H7 (cell line): ENCODE measurements at regions not wholly inside any gene's neighbourhood (a gene's known extent, or its start where the extent isn't known, plus 50 kb on each side); places are given as distances from the start of the nearest gene placed in this dataset.
"Not testable (repeated sequence)": the region's sequence is repeated elsewhere in the genome, so short reads cannot be mapped to it uniquely, and the experiment has no call there.

Experiments
- DNase-seq: peaks from one replicate; pipeline ENCODE4 v3.0.0; 2012
- H3K27me3 ChIP-seq: 2 replicates; pipeline ENCODE4 v1.6.0; 2011; ENCODE audit warnings: mild to moderate bottlenecking, low read length; ENCODE audit not compliant: control insufficient read depth, insufficient read depth
- H3K36me3 ChIP-seq: replicated peaks from 2 replicates; pipeline ENCODE4 v1.5.1; 2011; ENCODE audit warnings: low read length; ENCODE audit not compliant: control insufficient read depth, insufficient read depth
- H3K4me3 ChIP-seq: 2 replicates; pipeline ENCODE4 v1.5.1; 2011; ENCODE audit warnings: low read depth, mild to moderate bottlenecking, control low read depth, low read length, moderate library complexity; ENCODE audit not compliant: insufficient read depth

DNA sequence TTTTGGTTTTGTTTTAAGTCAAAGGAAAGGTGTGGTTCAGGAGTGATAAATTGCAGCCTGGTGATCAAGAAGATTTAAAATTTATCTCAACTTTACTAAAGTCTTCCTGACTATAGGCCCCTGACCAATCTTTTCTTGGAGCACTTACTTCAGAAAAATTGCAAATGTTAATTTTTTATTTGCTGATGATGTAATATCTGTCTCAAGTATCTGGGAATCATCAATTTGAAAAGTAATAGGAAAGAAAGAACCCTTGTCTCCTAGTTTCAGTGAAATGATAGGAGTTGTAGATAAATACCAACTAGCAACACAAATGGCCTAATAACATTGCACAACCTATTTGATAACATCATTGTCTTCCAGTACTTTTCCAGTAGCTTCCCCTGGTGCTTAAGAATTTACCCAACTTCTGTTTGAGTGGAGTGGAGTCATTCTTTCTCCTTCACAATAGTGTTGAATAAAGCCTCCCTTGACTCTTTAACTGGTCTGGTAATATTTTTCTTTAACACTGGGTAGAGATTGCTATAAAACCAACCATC lies 648.3 kb upstream of the ADGRB3 start:
- Histone ChIP-seq H3K4me3 (no peak overlapping the region), H3K27me3 (no peaks in the 10 kb centered on the region), H3K36me3 (no peaks in the 10 kb centered on the region)
- DNase-seq = no peak

DNA sequence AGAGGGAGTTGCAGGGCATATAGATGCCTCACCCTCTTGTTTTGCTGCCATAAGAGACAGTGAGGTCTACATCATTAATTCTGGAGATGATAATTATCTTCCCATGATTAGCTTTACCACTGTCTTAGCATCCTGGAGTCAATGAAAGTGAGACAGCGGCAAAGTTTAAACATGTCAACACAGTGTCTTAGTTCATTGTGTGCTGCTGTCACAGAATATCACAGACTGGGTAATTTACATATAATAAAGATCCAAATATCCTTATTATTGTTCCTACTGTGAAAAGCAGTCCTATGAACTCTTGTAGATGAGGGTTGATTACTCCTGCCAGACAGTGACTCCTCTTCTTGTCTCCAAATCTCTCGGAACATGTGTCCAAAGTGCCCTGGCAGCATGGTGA lies 658.6 kb upstream of the ADGRB3 start:
- no peak for DNase-seq
- Histone ChIP-seq H3K27me3 (no peaks in the 10 kb centered on the region), H3K4me3 (no peak overlapping the region), H3K36me3 (no peaks in the 10 kb centered on the region)

DNA sequence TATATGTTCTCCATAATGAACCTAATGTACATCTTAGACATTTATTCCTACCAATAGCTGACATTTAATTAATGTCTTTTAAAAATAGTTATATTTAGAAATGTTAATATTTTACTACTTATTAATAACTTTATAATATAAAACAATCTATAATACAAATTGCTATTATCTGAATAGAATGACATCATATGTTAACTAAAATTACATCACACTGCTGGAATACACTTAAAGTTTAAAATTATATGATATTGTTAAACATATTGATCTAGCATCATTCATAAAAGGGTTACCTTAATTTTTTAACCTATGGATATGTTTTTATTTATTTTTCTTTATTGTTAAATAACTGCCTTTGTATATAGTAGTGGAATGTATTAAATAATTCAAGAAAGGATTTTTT lies 660.2 kb upstream of the ADGRB3 start:
- Histone ChIP-seq H3K36me3 (no peaks in the 10 kb centered on the region), H3K4me3 (no peak overlapping the region), H3K27me3 (no peaks in the 10 kb centered on the region)
- DNase-seq = no peak

DNA sequence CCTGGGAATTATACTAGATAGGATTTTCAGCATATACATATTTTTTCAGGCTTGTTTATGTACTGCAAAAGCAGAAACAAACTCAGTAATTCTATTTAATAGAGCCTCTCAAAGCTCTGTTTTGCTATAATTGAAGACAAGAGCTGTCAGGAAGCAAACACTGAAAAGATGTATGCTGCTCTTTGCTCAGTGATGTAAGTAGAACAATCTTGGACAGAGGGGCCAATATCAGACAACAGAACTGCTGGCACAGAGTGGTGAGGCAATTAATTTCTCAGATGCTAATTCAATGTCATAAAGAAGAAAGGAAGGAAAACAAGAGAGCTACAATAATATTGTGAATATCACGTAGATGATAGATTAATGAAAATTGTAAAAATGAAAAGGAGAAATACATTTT lies 663.3 kb upstream of the ADGRB3 start:
- Histone ChIP-seq H3K36me3 (no peaks in the 10 kb centered on the region), H3K27me3 (no peaks in the 10 kb centered on the region), H3K4me3 (no peak overlapping the region)
- no peak for DNase-seq

DNA sequence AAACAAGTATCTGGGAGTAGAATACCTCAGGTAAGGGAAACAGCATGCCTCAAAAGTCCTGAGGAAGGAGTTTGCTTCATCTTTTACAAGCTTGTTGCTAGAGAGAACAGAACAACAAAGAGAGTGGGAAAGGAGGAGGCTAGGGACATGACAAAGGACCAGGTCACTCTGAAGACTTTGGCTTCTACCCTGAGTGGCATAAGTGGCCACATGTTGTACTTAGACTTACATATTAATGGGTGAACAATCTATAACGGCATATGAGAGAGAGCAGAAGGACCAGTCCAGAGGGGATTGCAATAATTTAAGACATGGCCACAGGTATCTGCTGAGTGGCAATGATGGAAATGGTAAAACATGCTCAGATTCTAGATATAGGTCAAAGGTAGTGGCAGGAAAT lies 668.3 kb upstream of the ADGRB3 start:
- no peak for DNase-seq
- Histone ChIP-seq H3K4me3 (no peak overlapping the region), H3K27me3 (no peaks in the 10 kb centered on the region), H3K36me3 (no peaks in the 10 kb centered on the region)

DNA sequence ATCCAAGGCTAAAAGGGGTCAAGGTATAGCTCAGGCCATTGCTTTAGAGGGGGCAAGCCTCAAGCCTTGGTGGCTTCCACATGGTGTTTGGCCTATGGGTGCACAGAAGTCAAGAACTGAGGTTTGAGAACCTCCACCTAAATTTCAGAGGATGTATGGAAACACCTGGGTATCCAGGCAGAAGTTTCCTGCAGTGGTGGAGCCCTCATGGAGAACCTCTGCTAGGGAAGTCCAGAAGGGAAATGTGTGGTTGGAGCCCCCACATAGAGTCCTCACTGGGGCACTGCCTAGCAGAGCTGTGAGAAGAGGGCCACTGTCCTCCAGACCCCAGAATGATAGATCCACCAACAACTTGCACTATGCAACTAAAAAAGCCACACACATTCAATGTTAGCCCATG lies 678.7 kb upstream of the ADGRB3 start:
- H3K4me3 ChIP-seq = no peak overlapping the region
- H3K36me3 ChIP-seq = no peaks in the 10 kb centered on the region
- no peak for DNase-seq
- H3K27me3 ChIP-seq = no peaks in the 10 kb centered on the region

DNA sequence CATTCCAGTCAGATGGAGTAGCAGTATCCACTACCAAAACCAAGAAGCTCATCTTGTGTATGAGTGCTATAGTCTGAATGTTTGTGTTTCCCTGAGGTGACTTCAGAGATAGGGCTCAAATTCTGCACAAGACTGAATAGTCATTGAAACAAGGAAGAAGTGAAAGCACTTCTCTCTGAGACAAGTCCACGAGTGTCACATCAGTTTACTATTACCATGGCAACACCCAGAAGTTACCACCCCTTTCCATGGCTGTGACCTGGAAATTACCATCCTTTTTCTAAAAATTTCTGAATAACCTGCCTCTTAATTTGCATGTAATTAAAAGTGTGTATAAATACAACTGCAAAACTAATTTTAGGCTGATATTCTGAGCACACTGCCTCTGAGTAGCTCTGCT lies 682.1 kb upstream of the ADGRB3 start:
- DNase-seq = no peak
- H3K4me3 ChIP-seq = no peak overlapping the region
- no peaks in the 10 kb centered on the region for H3K36me3 ChIP-seq
- no peaks in the 10 kb centered on the region for H3K27me3 ChIP-seq

DNA sequence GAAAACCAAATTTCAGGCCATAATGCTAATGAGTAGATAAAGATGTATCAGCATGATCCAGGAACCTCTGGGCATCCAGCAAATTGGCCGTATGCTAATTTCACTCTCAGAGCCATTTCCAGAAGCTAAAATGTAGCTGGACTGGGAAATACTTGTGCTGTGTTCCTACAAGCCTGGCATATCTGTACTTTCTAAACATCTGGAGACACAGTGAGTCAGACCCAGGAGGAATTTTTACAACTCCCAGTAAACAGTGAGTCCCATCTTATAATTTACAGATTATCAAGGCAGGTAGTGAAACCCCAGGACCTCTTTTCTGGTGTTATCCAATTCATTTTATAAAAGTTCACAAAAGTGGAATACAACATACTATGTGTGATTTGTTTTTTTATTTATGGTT lies 683.0 kb upstream of the ADGRB3 start:
- no peaks in the 10 kb centered on the region for H3K27me3 ChIP-seq
- H3K4me3 ChIP-seq = no peak overlapping the region
- H3K36me3 ChIP-seq = no peaks in the 10 kb centered on the region
- DNase-seq = no peak

DNA sequence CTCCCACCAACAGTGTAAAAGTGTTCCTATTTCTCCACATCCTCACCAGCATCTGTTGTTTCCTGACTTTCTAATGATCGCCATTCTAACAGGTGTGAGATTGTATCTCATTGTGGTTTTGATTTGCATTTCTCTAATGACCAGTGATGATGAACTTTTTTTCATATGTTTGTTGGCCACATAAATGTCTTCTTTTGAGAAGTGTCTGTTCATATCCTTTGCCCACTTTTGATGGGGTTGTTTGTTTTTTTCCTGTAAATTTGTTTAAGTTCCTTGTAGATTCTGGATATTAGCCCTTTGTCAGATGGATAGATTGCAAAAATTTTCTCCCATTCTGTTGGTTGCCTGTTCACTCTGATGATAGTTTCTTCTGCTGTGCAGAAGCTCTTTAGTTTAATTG lies 687.3 kb upstream of the ADGRB3 start:
- DNase-seq, H3K4me3 ChIP-seq, H3K36me3 ChIP-seq, H3K27me3 ChIP-seq: not testable (repeated sequence)

DNA sequence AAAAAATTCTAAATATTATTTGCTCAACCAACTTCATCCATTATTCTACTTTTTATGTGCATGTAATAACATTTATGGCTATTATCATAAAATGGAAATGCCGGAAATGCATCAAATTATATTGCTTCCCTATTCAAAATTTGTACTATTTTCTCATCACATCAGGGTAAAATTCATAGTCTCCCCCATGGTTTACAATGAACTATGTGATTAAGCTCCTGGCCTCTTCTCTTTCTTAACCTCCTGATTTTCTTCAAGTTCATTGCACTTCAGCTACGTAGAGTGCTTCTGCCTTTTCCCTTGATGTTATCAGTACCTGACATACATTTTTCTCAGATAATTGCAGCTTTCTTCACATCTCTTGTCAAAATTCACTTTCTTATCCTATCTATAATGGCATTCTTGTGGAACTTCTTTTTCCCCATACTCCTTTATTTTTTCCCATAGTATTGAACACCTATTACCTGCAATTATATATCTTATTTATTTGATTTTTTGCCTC lies 699.1 kb upstream of the ADGRB3 start:
- no peak for DNase-seq
- Histone ChIP-seq H3K27me3 (no peaks in the 10 kb centered on the region), H3K36me3 (no peaks in the 10 kb centered on the region), H3K4me3 (no peak overlapping the region)

DNA sequence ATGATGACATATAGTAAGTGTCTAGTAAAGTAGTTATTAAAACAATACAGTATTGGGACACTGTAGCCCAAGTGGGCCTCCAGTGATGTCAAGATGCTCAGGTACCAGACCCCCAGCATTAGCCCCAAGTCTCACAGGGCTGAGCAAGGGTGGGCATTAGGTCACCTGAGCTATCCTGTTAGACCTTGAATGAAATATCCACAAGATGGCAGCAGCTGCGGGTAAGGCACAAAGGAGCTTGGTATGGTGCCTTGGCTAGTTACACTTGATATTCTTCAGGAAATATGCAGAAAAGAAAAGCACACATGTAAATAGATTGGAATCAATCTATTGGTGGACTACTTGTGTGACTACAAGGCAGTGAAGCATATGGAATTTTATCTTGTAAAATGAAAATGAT lies 701.8 kb upstream of the ADGRB3 start:
- Histone ChIP-seq H3K27me3 (no peaks in the 10 kb centered on the region), H3K36me3 (no peaks in the 10 kb centered on the region), H3K4me3 (no peak overlapping the region)
- DNase-seq = peak; percentile 4

DNA sequence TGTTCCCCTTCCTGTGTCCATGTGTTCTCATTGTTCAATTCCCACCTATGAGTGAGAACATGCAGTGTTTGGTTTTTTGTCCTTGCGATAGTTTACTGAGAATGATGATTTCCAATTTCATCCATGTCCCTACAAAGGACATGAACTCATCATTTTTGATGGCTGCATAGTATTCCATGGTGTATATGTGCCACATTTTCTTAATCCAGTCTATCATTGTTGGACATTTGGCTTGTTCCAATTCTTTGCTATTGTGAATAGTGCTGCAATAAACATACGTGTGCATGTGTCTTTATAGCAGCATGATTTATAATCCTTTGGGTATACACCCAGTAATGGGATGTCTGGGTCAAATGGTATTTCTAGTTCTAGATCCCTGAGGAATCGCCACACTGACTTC lies 712.5 kb upstream of the ADGRB3 start:
- DNase-seq, H3K36me3 ChIP-seq, H3K4me3 ChIP-seq, H3K27me3 ChIP-seq: not testable (repeated sequence)

DNA sequence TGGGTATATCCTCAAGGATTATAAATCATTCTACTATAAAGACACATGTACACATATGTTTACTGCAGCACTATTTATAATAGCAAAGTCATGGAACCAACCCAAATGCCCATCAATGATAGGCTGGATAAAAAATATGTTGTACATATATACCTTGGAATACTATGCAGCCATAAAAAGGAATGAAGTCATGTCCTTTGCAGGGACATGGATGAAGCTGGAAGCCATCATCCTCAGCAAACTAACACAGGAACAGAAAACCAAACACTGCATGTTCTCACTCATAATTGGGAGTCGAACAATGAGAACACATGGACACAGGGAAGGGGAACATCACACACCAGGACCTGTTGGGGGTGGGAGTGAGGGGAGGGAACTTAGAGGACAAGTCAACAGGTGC lies 715.0 kb upstream of the ADGRB3 start:
- H3K36me3 ChIP-seq, H3K4me3 ChIP-seq, DNase-seq: not testable (repeated sequence)

DNA sequence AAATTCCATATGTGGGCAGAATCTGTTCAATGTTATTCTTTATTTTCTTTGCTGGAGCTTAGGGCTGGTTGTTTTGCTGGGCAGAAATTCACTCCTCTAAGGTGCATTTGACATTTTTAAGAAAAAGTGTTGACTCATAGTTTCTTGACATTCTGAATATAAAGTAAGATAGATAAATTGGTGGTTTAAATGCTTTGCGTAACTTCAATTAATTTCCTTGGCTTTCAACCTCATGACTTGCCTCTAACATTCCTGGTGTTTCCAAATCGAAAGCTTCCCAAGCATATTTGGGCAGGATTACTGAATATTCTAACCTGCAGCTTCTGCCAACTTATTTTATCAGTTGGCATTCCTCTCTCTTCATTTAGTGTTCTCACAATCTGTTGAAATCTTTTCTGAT lies 718.7 kb upstream of the ADGRB3 start:
- Histone ChIP-seq H3K36me3 (no peaks in the 10 kb centered on the region), H3K27me3 (no peaks in the 10 kb centered on the region)
- no peak for DNase-seq

More for the DNA sequence above, 715.0 kb upstream of the ADGRB3 start:
- H3K27me3 ChIP-seq = not testable (repeated sequence)

DNA sequence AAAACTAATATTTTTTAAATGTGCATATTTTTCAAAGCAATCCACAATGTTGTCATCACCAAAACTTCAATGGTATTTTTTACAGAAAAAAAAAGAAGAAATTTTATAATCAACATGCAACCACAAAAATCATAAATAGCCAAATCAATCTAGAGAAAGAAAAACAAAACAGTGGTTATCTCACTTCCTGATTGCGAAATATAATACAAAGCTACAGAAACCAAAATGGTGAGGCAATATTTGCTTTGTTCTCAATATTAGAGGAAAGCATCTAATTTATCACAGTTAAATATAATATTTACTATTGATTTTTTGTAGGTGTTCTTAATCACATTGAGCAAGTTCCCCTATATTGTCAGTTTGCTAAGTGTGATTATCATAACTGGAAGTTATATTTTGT lies 720.7 kb upstream of the ADGRB3 start:
- no peak for DNase-seq
- no peaks in the 10 kb centered on the region for H3K36me3 ChIP-seq
- no peaks in the 10 kb centered on the region for H3K27me3 ChIP-seq
- H3K4me3 ChIP-seq = no peak overlapping the region

More for the DNA sequence above, 718.7 kb upstream of the ADGRB3 start:
- no peak overlapping the region for H3K4me3 ChIP-seq

DNA sequence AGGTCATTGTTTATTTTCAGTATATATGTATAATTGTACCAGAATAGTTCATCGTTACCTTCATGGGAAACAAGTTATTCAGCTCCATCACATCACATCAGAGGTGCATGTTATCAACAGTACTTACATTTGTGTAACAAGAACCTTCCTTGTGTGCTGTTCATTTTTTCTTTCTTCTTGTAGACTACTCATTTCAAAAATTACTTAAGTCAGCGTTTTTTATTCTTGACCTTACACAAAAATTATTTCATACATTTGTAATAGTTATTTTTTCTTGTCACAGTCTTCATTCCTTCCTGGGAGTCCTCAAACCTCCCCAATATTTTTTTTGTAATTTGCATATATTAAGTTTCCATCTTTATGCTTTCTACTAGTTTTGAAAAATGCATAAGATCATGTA lies 725.7 kb upstream of the ADGRB3 start:
- H3K27me3 ChIP-seq = no peaks in the 10 kb centered on the region
- H3K36me3 ChIP-seq = no peaks in the 10 kb centered on the region
- H3K4me3 ChIP-seq = no peak overlapping the region
- DNase-seq = no peak
